HUES48 (cell line): ENCODE measurements at regions not wholly inside any gene's neighbourhood (a gene's known extent, or its start where the extent isn't known, plus 50 kb on each side); places are given as distances from the start of the nearest gene placed in this dataset.

ENCODE experiments used
- H3K27ac ChIP-seq: one replicate; pipeline ENCODE4 v1.7.0; 2013; ENCODE audit warnings: low read depth, low read length, inconsistent platforms
- H3K27me3 ChIP-seq: 2 replicates; pipeline ENCODE4 v1.6.1; 2013; ENCODE audit warnings: mild to moderate bottlenecking, low read length; ENCODE audit not compliant: control insufficient read depth, insufficient read depth
- H3K36me3 ChIP-seq: 2 replicates; pipeline ENCODE4 v1.6.1; 2013; ENCODE audit warnings: low read length; ENCODE audit not compliant: control insufficient read depth, insufficient read depth
- H3K4me1 ChIP-seq: 2 replicates; pipeline ENCODE4 v1.6.1; 2013; ENCODE audit warnings: mild to moderate bottlenecking, low read length; ENCODE audit not compliant: control insufficient read depth, insufficient read depth
- H3K4me3 ChIP-seq: 2 replicates; pipeline ENCODE4 v1.5.1; 2013; ENCODE audit warnings: mild to moderate bottlenecking, low read depth, low read length
- H3K9ac ChIP-seq: 2 replicates; pipeline ENCODE4 v1.6.1; 2013; ENCODE audit warnings: mild to moderate bottlenecking, low read depth, low read length, moderate library complexity
- H3K9me3 ChIP-seq: 2 replicates; pipeline ENCODE4 v1.6.1; 2013; ENCODE audit warnings: low read length; ENCODE audit not compliant: control insufficient read depth, insufficient read depth

GRCh38 chr16:6034511-6034910 lies 936.9 kb upstream of the EEF2KMT start:
- no peak overlapping the region for H3K4me3 ChIP-seq
- H3K9ac ChIP-seq = no peak overlapping the region
- no peaks in the 10 kb centered on the region for H3K36me3 ChIP-seq
- H3K4me1 ChIP-seq = no peaks in the 10 kb centered on the region
- H3K27me3 ChIP-seq = no peaks in the 10 kb centered on the region
- no peaks in the 10 kb centered on the region for H3K9me3 ChIP-seq
- no peak overlapping the region for H3K27ac ChIP-seq

GRCh38 chr16:6032438-6032837 lies 934.8 kb upstream of the EEF2KMT start:
- Histone ChIP-seq H3K4me1 (no peaks in the 10 kb centered on the region), H3K36me3 (no peaks in the 10 kb centered on the region), H3K4me3 (no peak overlapping the region), H3K9me3 (no peaks in the 10 kb centered on the region), H3K9ac (no peak overlapping the region), H3K27ac (no peak overlapping the region), H3K27me3 (no peaks in the 10 kb centered on the region)

GRCh38 chr16:6031567-6031966 lies 934.0 kb upstream of the EEF2KMT start:
- Histone ChIP-seq H3K9ac (no peak overlapping the region), H3K27ac (no peak overlapping the region), H3K4me1 (no peaks in the 10 kb centered on the region), H3K4me3 (no peak overlapping the region), H3K27me3 (no peaks in the 10 kb centered on the region), H3K9me3 (no peaks in the 10 kb centered on the region), H3K36me3 (no peaks in the 10 kb centered on the region)

DNA sequence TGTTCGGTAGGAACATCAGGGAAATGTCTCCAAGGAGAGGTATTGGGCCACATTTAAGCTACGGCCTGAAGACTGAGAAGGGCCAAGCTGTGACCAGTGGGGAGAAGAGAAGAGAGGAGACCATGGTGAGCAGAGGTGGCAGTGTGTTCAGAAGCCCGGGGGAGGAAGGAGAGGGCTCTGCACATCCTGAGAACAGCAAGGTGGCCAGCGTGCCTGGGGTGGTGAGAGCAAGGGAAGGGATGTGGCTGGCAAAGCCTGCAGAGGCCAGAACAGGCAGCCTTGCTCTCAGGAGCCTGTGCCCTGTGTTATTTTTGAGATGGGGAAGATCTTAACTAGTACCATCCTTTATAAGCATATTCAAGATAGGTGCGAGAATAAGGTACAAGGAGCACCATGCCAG lies 933.5 kb upstream of the EEF2KMT start:
- no peaks in the 10 kb centered on the region for H3K27me3 ChIP-seq
- H3K9ac ChIP-seq = no peak overlapping the region
- H3K27ac ChIP-seq = no peak overlapping the region
- H3K4me3 ChIP-seq = no peak overlapping the region
- no peaks in the 10 kb centered on the region for H3K4me1 ChIP-seq
- H3K36me3 ChIP-seq = no peaks in the 10 kb centered on the region
- H3K9me3 ChIP-seq = no peaks in the 10 kb centered on the region

DNA sequence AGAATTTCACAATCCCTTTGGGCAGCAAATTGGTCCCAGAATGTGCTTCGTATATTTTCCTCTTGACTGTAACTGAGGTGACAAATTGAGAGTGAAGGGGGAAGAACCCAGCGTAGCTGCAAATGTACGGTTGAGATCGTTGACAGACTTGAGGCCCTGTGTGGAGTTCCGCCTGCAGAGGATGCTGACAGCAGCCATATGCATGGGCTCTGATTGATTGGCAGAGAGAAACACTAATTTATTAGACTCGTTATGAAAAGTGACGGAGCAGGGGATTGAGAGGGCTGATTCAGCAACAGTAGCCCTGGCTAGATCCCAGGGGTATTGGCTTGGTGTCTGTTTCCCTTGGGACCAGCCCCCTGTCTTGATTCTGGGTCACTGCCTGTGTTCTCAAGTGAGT lies 930.1 kb upstream of the EEF2KMT start:
- Histone ChIP-seq H3K4me3 (no peak overlapping the region), H3K27ac (no peak overlapping the region), H3K9ac (no peak overlapping the region), H3K9me3 (no peaks in the 10 kb centered on the region), H3K36me3 (no peaks in the 10 kb centered on the region), H3K4me1 (no peaks in the 10 kb centered on the region), H3K27me3 (no peaks in the 10 kb centered on the region)

GRCh38 chr16:6023449-6023848 lies 925.9 kb upstream of the EEF2KMT start:
- no peak overlapping the region for H3K9ac ChIP-seq
- no peaks in the 10 kb centered on the region for H3K36me3 ChIP-seq
- H3K4me1 ChIP-seq = no peaks in the 10 kb centered on the region
- H3K9me3 ChIP-seq = no peaks in the 10 kb centered on the region
- H3K27me3 ChIP-seq = peaks cover 37% of the 10 kb centered on the region
- H3K4me3 ChIP-seq = no peak overlapping the region
- no peak overlapping the region for H3K27ac ChIP-seq

DNA sequence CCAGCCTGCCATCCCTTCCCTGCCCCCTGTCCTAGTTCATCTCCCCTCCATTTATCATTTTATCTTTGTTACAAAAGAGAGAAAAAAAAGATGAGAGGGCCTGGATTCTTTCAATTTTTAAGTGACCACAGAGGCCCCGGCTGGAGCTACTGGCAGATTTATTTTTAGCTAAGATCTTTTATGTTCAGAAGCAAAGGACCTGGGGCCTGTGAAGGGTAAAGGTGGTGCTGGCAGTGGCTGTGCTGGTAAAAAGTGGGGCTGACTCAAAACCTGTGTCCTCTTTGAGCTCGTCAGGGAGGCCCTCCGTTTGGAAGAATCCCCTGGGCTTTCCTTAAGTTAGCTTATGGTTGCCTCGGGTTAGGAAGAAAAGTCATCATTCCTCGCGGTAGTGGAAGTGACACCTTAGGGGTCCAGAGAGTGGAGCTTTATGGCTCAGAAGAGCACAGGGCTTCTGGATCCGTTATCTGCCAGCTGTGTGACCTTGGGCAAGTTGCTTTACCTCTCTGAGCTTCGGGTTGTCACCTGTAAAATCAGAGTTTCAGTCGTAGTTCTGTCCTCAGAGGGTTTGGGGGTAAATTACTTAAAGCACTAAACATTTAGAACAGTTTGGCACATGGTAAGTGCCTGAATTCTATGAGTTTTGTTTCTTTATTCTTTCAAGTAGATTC lies 923.8 kb upstream of the EEF2KMT start:
- H3K9me3 ChIP-seq = no peaks in the 10 kb centered on the region
- peaks cover 52% of the 10 kb centered on the region for H3K27me3 ChIP-seq
- H3K9ac ChIP-seq = no peak overlapping the region
- H3K36me3 ChIP-seq = no peaks in the 10 kb centered on the region
- no peak overlapping the region for H3K27ac ChIP-seq
- H3K4me3 ChIP-seq = no peak overlapping the region
- H3K4me1 ChIP-seq = no peaks in the 10 kb centered on the region

GRCh38 chr16:6020162-6020985 lies 922.8 kb upstream of the EEF2KMT start:
- Histone ChIP-seq H3K9ac (no peak overlapping the region), H3K27me3 (peaks cover 52% of the 10 kb centered on the region), H3K4me3 (peak overlapping the region; percentile 70), H3K27ac (no peak overlapping the region), H3K4me1 (no peaks in the 10 kb centered on the region), H3K9me3 (no peaks in the 10 kb centered on the region), H3K36me3 (no peaks in the 10 kb centered on the region)

GRCh38 chr16:6019490-6019991 lies 921.9 kb upstream of the EEF2KMT start:
- Histone ChIP-seq H3K4me3 (peak overlapping the region; percentile 70), H3K4me1 (no peaks in the 10 kb centered on the region), H3K27ac (no peak overlapping the region), H3K27me3 (peaks cover 52% of the 10 kb centered on the region), H3K36me3 (no peaks in the 10 kb centered on the region), H3K9me3 (no peaks in the 10 kb centered on the region), H3K9ac (no peak overlapping the region)

DNA sequence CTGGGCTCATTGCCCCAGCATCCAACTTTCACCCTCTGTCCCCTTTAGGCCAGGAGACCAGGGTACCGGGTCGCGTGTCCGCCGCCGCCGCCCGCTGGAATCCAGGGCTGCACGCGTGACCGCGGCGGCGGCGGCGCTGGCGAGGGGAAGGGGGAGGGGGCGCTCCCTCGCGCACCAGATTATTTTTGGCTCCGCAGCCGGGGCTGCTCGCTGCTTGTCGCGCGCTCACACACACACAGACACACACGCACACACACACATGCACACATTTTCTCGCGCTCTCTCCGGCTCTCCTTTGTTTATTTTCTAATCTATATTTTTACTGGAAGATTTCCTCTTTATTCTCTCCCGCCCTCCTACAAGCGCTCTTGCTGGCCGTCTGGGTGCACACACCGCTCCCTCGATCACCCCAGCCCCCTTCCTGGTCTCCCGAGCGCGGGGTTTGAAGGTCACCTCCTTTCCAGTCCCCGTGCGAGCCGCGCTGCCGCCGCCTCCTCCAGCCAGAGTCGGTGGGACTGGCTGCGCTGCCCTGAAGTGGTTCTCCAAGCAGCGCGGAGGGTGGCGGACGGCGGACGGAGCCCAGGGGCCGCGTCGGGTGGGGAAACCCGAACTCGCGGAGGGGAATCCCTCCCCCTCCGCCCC lies 921.4 kb upstream of the EEF2KMT start:
- no peaks in the 10 kb centered on the region for H3K36me3 ChIP-seq
- no peak overlapping the region for H3K27ac ChIP-seq
- no peaks in the 10 kb centered on the region for H3K4me1 ChIP-seq
- H3K4me3 ChIP-seq = peak overlapping the region; percentile 70
- peaks cover 52% of the 10 kb centered on the region for H3K27me3 ChIP-seq
- H3K9me3 ChIP-seq = no peaks in the 10 kb centered on the region
- no peak overlapping the region for H3K9ac ChIP-seq
